Epithelial cell of proximal tubule (primary cell): ENCODE measurements at regions not wholly inside any gene's neighbourhood (a gene's known extent, or its start where the extent isn't known, plus 50 kb on each side); places are given as distances from the start of the nearest gene placed in this dataset.

Experiments
- DNase-seq: peaks from one replicate; pipeline ENCODE4 v3.0.0-alpha.2; 2011; ENCODE audit warnings: low read depth
- H3K4me3 ChIP-seq: 2 replicates; pipeline ENCODE4 v1.5.1; 2011; ENCODE audit warnings: low read depth, mild to moderate bottlenecking, low read length
- TF ChIP-seq, protein P1 (sequence below): conservative IDR thresholded peaks from 2 replicates; pipeline ENCODE4 v1.5.1; 2012; ENCODE audit warnings: low read depth, mild to moderate bottlenecking, low read length

DNA sequence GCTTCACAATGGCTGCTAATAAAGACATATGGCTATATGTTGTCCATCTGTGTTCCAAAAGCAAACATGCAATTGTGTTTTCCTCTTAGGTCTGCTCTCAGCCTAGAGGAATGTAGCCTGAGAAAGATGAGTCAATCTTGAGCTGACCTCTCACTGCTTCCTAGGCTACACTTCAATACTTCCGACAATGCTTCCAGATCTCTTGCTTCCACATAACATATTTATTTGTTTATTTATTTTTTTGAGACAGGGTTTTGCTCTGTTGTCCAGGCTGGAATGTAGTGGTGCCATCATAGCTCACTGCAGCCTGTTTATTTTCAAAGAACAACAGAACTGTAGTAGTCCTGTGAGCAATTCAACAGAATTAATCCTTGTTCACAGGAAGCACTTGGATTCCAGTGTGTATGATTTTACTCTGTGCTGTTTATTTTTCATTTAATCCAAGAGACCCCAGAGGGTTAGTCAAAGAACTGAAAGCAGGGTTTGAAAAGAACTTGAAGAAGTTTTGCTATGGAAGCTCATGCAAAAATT lies 437.9 kb downstream of the TXNL1 start:
- TF ChIP-seq, protein P1, sequence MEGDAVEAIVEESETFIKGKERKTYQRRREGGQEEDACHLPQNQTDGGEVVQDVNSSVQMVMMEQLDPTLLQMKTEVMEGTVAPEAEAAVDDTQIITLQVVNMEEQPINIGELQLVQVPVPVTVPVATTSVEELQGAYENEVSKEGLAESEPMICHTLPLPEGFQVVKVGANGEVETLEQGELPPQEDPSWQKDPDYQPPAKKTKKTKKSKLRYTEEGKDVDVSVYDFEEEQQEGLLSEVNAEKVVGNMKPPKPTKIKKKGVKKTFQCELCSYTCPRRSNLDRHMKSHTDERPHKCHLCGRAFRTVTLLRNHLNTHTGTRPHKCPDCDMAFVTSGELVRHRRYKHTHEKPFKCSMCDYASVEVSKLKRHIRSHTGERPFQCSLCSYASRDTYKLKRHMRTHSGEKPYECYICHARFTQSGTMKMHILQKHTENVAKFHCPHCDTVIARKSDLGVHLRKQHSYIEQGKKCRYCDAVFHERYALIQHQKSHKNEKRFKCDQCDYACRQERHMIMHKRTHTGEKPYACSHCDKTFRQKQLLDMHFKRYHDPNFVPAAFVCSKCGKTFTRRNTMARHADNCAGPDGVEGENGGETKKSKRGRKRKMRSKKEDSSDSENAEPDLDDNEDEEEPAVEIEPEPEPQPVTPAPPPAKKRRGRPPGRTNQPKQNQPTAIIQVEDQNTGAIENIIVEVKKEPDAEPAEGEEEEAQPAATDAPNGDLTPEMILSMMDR = no peak
- no peak overlapping the region for H3K4me3 ChIP-seq
- peak; percentile 43 for DNase-seq

DNA sequence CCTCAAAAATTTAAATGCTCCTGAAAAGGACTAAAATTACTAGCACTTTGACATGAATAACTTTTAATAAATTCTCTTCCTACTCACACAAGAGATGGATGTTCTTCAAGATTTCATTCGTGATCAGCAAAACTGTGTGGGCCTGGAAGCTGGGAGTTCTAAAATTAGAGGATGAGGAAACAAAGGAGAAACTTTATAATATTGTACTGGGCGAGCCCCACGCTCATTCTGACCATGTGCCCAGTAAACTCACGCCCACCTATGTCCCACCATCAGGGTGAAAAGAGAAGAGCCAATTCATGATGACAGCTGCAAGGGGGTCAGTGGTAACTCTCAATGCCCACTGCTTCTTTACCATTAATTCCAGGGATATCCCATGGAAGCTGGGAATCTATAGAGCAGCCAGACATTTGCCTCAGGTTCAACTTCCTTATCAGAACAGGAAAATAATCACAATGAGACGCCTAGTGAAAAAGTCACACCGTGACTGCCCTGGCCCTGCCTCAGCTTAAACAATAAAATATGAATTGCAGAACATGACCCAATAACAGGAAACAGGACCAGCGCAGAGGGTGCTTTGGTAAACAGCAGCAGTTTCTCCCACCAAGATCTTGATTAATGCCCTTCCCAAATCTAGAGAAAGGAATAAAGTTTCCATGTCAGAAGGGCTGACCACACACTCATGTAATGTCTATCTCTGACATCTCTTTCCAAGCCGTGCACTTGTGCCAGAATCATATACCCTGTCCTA lies 438.6 kb downstream of the TXNL1 start:
- DNase-seq = peak; percentile 13
- TF ChIP-seq, protein P1 = no peak
- H3K4me3 ChIP-seq = no peak overlapping the region

DNA sequence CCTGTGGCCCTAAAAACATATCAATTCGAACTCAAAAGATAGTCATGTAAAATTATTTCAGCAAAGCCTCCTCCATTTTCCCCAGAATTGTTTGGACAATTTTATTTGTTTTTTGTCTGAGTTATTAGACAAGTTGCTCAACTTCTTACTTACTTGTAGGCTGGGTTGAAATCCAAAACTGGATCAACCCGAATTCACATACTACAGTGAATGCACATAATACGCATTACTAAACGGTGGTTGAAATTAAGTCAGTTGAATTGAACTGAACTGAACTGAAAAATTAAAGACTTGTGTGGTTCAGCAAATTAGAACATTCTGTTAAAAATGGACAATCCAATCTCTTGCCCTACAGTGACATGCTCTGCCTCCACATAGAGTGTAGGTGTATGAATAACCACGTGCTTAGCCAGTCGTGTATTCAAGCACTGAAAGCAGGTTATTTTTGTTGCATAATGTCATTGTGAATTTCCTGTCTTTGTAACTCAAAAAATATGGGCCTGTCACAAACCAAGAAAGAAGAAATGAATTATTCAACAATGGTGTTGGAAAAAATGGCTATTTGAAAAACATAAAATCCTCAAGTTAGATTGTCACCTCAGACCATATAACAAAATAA lies 441.0 kb downstream of the TXNL1 start:
- H3K4me3 ChIP-seq = no peak overlapping the region
- TF ChIP-seq, protein P1 = no peak
- DNase-seq = no peak

DNA sequence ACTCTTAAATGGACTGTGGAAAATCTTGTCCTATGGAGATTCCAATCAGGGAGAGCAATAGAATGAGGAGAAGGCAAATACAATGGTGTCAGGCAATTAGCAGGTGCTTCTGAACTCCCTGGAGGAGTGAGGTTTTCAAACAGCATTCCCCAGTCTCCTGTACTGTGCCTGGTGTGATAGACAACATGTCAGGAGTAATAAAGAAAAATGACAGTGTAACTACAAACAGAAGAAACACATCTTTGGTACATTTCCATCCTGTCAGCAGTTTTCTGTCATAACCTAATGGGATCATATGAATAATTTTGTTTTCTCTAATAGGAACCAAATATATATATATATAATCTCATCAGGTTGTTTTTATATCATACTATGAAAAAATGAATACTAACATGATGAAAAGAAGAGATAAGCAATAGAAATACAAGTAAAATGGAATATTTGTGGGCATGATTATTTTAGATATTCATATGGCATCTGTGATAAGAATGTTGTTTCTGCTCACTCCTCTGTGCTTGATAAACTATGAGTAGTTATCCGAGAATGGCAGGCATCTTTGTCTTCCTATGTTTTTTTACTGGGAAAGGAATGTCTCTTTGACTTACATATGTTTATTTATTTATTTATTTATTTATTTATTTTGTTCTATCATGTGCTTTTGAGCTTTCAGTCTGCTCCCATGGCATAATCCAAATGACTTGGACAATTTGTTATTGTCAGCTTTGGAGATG lies 441.7 kb downstream of the TXNL1 start:
- DNase-seq = no peak
- no peak overlapping the region for H3K4me3 ChIP-seq

DNA sequence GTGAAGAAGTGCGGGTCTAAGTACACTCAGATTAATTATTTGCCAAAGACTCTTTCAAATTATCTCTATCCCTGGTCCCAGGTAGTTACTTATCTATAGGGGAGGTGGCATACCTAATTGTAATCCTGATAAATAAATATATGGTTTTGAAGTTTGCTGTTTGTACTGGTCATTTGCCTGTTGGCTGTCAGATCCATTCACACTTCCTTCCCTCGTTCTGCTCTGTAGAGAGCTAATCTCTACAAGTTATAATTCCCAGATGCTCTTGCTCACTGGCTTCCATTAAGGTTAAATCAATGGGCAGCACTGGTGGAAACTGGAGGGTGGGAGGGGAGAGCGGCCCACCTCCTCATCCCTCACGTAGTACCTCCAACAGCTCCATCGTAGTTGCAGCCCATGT lies 447.1 kb downstream of the TXNL1 start:
- DNase-seq = no peak

More for the DNA sequence above, 441.7 kb downstream of the TXNL1 start:
- TF ChIP-seq, protein P1 = no peak

DNA sequence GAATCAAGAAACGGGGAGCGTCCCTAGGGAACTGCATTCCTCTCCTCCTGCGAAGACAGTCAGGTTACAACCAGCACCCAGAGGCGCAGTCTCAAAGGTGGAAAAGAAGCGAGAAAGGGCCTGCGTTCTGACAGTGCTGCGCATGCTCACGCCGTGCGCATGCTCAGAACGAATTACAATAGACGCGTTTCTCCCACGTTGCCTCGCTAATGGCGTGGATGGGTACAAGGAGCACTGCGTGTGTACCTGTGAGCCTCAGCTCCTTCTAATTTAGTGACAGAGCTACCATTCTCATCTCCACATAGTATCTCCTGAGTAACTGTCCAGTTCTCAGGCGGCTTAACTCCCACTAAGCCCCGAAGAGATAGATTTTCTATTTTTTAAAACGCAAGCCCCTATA lies 448.8 kb downstream of the TXNL1 start:
- TF ChIP-seq, protein P1 = no peak
- no peak for DNase-seq
- peak overlapping the region; percentile 29 for H3K4me3 ChIP-seq

More for the DNA sequence above, 447.1 kb downstream of the TXNL1 start:
- H3K4me3 ChIP-seq = no peak overlapping the region
- TF ChIP-seq, protein P1 = no peak
